CD4-positive, alpha-beta T cell treated with Interleukin-10 for 1 hour (primary cell): ENCODE measurements at regions not wholly inside any gene's neighbourhood (a gene's known extent, or its start where the extent isn't known, plus 50 kb on each side); places are given as distances from the start of the nearest gene placed in this dataset.
"Not testable (repeated sequence)": the region's sequence is repeated elsewhere in the genome, so short reads cannot be mapped to it uniquely, and the experiment has no call there.

Source experiments
- DNase-seq: peaks from one replicate; pipeline ENCODE4 v3.0.0-alpha.2; 2020

- DNase-seq, result no peak
These were observed 585.6 kb downstream of the GALC start for GRCh38 chr14:87407344-87407743.

GRCh38 chr14:87405563-87405962 lies 587.4 kb downstream of the GALC start:
- no peak for DNase-seq

- no peak for DNase-seq
These were observed 595.5 kb downstream of the GALC start for GRCh38 chr14:87397499-87397898.

- no peak for DNase-seq
These were observed 601.9 kb downstream of the GALC start for GRCh38 chr14:87391066-87391465.

GRCh38 chr14:87388946-87389345 lies 604.0 kb downstream of the GALC start:
- no peak for DNase-seq

- DNase-seq, result no peak
These were observed 605.2 kb downstream of the GALC start for GRCh38 chr14:87387806-87388205.

GRCh38 chr14:87386524-87386923 lies 606.5 kb downstream of the GALC start:
- no peak for DNase-seq

GRCh38 chr14:87380054-87380453 lies 612.9 kb downstream of the GALC start:
- DNase-seq, result no peak

- no peak for DNase-seq
These were observed 624.2 kb downstream of the GALC start for GRCh38 chr14:87368751-87369150.

GRCh38 chr14:87360246-87360645 lies 632.7 kb downstream of the GALC start:
- DNase-seq, result not testable (repeated sequence)

- no peak for DNase-seq
These were observed 642.0 kb downstream of the GALC start for GRCh38 chr14:87351007-87351406.

- DNase-seq, result no peak
These were observed 643.1 kb downstream of the GALC start for GRCh38 chr14:87349921-87350320.

GRCh38 chr14:87343652-87344051 lies 649.3 kb downstream of the GALC start:
- DNase-seq, result no peak

- no peak for DNase-seq
These were observed 657.8 kb downstream of the GALC start for GRCh38 chr14:87334997-87335685.

- no peak for DNase-seq
These were observed 661.0 kb downstream of the GALC start for GRCh38 chr14:87331991-87332390.

GRCh38 chr14:87325741-87326140 lies 667.2 kb downstream of the GALC start:
- DNase-seq, result no peak

- DNase-seq, result no peak
These were observed 669.8 kb downstream of the GALC start for GRCh38 chr14:87323191-87323590.

GRCh38 chr14:87321548-87321947 lies 671.4 kb downstream of the GALC start:
- DNase-seq, result no peak

- DNase-seq, result no peak
These were observed 680.1 kb downstream of the GALC start for GRCh38 chr14:87312894-87313205.

- no peak for DNase-seq
These were observed 680.7 kb downstream of the GALC start for GRCh38 chr14:87312169-87312893.

GRCh38 chr14:87309557-87309956 lies 683.4 kb downstream of the GALC start:
- DNase-seq, result no peak

- DNase-seq, result no peak
These were observed 686.4 kb downstream of the GALC start for GRCh38 chr14:87306409-87307168.

- no peak for DNase-seq
These were observed 687.6 kb downstream of the GALC start for GRCh38 chr14:87305345-87305744.

- no peak for DNase-seq
These were observed 688.6 kb downstream of the GALC start for GRCh38 chr14:87304404-87304803.
